ENCODE measurements at regions not wholly inside any gene's neighbourhood (a gene's known extent, or its start where the extent isn't known, plus 50 kb on each side); places are given as distances from the start of the nearest gene placed in this dataset.

DNA sequence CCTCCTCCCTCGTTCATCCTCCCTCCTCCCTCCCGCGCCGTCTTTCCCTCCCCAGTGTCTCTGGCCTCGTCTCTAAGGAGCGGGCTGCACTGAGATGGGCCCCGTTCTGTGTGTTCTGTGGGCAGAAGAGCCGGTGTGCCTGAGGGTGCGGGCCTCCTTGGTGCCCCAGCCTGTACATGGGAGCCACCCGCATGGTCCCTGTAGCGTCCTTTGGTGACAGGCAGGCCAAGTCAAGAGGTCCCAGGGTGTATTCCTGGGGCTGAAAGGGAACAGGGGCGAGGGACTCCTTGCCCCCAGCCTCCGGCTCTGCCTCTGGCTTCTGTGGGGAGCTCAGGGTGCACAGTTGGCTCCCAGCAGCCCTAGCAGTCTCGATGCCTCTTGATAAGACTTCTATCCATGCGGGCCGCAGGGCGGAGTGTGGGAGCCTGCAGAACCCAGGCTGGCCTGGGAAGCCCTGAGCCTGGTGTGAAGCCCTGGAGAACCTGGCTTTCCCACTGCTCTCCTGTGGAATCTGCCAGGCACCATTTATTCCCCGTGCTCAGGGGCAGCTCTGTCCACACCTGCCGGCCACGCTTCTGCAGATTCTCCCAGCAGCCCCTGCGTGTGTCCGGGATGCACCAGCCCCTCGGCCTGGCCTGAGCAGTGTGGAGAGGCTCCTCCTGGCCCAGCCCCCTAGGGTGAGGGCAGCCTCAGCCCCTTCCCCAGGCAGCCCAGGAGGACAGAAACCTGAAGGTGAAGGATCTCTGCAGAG, 181.3 kb downstream of the KIF26A start:
- no peak for DNase-seq (ENCODE audit: low spot score)

DNA sequence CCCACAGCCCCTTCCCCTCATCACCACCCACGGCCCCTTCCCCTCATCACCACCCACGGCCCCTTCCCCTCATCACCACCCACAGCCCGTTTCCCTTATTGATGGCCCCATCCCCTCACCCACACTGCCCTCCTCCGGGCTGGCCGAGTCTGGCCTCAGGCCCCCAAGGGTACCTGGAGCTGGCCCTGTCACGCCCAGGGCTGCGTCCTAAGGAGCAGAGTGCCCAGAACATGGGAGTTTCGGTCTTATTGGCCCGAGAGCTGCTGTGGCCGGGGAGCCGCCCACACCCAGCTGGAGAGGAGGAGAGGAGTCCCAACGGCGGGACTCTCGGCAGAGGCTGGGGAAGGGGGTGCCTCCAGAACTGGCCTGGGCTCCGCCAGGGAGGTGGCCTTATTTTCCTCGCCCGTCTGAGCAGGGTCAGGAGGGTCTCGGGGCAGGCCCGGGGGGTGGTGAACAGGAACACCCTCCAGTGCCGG, 182.3 kb downstream of the KIF26A start:
- DNase-seq (ENCODE audit: low spot score): no peak

DNA sequence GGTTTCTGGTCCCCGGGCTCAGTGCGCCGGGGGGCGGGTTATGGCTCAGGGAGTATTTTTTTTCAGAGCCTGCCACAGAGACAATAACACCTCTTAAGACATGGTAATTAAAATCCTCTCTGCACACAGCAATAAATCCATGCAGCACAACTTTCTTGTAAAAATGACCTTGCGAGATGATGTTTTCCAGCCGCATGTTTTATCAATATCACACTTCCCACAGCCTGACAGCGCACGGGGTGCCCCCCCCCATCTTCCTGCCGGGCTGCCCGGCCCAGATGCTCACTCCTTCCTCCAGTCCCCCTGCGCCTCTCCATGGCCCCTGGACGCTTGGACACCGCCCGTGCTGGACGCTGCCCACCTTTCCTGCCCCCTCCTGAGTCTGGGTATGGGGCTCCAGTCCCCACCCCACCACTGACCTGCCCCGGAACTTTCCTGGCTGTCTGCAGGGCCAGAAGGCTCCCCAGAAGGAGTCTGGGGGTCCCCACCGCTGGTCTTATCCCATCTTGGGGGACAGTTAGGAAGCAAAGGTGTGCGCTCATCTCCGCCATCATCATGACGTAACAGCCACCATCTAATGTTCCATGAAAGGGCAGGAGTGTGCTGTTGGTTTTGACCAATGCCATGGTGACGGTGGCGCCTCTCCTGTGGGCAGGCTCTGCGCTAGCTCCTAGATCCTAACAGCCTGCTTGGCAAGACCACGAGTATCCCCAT, 182.9 kb downstream of the KIF26A start:
- no peak for DNase-seq (ENCODE audit: low spot score)

DNA sequence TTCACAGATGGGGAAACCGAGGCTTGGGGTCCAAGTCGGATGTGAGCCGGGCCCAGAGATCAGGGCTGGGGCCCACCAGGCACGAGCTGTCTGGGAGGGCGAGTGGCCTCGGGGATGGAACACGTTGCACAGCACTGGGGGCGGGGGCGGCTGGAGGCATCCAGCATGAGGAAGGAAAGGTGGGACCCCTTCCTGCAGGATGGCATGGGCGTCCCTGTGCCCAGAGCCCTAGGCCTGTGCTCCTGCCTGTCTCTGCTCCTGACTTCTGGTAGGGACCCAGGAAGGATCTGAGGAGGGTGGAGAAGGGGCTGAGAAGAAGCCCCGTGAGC, 183.4 kb downstream of the KIF26A start:
- no peak for DNase-seq (ENCODE audit: low spot score)

DNA sequence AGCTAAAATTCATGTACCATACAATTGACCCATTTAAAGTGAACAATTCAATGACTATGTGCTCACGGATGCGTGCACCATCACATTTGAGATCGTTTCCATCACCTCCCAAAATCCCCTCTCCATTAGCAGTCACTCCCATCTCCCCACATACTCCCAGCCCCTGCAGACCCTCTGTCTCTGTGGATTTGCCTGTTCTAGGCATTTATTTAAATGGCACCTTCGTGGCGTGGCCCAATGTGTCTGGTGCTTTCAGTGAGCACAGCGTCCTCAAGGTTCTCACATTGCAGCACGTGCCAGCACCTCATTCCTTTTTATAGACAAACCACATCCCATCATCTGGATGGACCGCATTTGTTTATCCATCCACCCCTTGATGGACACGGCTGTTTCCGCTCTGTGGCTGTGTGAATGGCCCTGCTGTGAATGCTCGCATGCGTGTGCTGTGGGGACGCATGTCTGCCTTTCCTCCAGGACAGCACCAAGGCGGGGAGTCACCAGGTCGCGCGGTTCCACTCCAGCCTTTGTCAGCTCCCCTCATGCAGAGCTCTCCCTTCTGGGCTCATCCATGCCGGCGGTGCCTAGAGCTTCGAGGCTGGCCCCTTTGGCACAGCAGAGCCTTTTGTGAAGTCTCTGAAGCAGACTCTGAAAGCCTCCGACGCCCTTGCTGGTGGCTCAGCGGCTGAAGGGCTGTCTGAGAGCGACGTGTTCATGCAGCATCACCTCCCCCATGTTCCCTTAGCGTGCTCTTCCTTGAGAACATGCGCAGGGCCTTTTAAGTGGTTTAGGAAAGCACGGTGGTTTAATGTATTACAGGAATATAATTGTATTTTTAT, 184.4 kb downstream of the KIF26A start:
- no peak for DNase-seq (ENCODE audit: low spot score)

DNA sequence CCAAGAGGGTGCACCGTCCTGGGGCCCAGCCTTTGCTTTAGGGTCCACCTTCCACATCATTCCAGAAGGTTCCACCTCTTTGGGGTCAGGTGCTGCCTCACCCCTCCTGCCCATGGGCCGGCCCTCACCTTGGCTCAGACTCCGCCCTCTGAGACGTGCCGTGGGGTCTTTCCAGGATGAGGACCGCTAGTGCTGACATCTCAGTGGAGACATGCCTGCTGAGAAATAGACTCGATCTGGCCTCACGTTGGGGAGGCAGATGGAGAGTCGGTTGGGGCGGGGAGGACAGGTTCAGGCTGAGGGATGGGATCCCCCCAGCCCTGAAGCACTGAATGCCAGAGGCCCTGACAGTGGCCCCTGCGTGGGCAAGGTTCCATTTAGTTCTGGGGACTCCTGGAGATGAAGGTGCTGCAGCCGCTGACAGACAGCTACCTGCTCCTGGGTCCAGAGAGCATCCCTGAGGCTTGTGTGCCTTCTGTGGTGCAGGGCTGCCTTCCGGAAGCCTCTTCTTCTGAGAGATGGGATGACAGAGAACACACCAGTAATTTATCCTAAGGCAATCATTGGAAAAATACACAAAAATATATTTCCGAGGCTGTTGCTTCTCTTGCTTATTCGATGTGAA, 185.3 kb downstream of the KIF26A start:
- DNase-seq (ENCODE audit: low spot score): no peak

DNA sequence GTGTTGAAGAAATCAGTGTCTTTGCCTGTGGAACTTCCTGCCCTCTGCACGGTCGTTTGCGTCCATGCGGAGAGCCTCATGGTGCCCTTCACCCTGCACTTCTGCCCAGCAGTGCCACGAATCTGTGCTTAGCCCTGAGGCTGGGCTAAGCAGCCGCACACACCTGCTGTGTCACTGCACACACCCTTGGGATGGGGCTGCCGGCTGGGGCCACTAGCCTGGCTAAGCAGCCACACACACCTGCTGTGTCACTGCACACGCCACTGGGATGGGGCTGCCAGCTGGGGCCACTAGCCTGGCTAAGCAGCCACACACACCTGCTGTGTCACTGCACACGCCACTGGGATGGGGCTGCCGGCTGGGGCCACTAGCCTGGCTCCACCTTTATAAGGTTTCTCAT, 188.5 kb downstream of the KIF26A start:
- no peak for DNase-seq (ENCODE audit: low spot score)

DNA sequence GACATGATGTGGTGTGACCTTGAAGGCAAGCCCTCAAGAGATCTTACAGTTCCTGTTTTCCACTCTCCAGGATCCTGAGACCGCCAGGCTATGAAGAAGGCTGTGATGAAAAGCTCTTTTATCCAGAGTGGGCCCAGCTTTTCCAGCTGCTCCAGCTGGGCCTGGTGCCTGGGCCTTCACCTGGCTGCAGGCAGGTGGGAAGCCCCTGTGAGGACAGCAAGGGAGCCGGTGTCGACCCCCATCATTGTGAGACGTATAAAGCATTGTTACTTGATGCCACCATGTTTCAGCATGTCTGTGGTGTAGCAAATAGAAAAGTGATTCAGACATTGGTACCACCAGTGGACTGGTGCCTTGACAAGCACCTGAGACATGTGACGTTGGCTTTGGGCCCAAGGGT, 190.2 kb downstream of the KIF26A start:
- no peak for DNase-seq (ENCODE audit: low spot score)

DNA sequence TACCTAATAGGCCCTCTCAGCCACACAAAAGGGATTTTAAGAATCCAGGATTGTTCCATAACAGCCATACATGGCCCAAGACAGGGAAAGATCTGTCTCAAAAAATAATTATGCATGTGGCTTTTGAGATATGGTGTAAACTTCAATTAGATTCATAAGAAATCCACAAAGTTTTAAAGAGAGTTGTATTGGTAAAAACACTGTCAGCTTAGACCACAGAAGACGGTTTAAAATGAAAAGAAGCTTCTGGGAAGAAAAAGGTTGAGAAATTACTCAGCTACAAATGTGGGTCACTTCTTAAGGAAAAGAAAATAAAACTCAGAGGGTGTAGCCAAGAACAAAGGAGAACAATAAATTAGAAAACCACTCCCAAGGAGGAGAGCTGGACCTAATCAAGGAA, 191.4 kb downstream of the KIF26A start:
- no peak for DNase-seq (ENCODE audit: low spot score)

DNA sequence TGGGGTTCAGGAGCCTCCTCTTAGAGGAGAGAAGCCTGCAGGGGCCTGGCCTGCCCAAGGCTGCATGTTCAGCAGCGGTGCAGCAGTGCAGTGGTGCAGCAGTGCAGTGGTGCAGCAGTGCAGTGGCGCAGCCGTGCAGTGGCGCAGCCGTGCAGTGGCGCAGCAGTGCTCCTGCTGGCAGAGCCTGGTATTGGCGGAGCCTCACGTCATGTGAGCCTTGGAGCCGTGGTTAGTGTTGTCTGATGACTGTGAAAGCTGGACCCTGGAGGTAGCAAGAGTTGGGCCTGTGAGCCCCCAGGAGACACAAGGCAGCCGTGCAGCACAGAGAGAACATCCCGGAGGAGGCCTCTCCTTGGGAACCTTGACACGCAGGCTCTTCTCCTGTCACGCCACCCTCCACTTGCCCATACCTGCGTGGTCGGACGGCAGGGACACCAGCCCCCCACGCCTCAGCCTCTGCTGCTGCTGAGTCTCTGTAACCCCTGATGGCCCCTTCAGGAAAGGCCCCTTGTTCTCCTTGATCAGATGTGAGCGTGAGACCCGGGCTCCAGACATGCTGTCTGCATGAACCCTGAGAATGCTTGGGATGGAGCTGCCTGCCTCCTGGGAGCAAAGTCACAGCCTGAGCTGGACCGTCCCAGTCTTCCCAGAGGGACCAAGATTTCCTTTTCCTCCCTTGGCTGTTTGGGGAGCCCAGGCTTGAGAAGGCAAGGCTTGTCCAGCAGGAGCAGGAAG, 193.7 kb downstream of the KIF26A start:
- no peak for DNase-seq (ENCODE audit: low spot score)

DNA sequence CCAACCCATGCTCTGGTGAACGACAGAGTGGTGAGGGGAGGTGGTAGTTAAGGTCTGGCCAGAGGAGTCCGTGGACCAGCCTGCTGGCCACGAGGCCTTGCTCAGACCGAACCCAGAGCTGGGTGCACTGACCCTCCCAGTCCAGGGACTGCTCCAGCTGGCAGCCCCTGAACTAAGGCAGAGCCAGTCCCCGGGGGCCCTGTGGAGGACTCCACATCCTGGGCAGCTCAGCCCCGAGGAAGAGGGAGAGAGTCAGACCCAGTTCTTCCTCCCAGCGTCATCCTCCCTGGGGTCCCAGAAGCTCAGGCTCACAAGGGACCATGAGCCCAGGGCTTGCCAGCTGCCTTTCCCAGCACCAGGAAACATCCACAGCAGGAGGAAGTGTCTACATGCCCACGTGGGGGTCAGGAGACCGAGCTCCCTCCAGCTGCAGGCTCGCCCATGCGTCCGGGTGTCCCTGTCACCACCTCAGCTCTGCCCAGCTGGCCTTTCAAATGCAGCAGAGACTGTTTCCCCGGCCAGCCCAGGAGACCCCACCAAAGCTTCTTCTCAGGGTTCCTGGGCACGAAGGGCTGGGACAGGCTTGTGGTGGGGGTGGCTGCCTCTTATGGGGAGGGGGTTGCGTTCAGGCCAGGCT, 194.4 kb downstream of the KIF26A start:
- DNase-seq (ENCODE audit: low spot score): no peak

DNA sequence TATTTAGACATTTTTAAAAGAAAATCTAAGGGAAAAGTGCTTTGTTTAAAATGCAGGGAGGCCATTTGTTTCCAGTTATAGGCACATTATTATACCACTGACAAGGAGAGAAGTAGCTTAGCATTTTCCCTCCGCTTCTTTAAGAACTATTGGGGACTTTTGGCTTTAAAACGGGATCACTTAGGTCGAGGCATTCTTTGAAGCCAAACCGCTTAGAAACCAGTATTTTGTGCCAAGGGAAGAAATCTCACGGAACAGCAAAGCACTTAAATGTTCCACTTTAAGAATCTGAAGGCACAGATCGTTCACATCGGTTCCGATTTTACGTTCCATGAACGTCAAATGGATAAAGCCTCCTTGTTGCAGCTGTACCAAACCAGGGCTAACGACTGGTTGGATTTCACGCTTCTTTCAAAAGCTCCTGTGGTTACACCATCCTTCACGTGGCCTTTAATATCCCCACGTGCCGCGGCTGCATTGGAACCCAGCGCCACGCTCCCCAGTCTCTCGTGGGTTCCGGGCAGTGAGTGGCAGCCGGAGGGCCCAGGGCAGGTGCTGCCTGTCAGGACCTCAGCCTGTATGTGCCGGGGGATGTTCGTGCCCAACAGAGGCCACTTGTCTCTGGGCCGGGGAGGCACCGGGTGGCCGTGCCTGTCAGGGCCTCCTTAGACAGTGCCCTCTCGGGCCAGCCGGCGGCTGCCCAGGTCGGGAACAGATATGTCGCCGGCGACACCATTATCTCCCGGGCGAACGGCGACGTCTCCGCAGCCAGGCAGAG, 195.4 kb downstream of the KIF26A start:
- DNase-seq (ENCODE audit: low spot score): no peak

DNA sequence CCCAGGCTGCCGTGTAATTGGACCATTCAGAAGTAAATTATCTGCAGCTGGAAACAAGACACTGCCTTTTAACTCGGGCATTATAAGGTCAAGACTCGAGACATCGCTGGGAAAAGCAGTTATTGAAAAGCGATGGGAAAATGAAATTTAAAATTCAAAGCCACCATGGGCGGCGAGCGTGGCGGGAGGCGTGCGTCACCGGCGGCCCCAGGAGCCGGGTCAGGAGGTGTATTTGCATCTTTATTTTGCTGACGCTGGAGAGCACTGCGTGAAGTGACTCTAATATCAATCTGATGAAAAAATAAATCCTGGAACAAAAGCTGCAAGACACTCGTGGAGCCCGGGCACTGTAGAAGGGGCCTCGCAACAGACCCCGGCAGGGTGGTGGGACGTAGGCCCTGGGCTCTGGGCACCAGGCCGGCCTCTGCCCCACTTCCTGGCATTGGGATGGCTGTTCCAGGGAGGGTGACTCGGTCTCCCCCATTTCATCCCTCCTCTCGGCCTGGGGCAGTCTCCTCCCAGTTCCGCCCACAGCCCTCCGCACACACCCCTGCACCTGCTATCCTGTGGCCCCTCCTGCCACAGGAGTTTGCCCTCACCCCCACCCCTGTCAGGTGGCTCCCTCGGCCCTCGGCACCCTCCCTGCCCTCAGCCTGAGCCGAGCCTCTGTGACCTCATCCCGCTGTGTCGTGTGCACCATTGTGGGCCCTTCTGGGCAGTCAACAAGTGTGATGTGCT, 196.2 kb downstream of the KIF26A start:
- no peak for DNase-seq (ENCODE audit: low spot score)

DNA sequence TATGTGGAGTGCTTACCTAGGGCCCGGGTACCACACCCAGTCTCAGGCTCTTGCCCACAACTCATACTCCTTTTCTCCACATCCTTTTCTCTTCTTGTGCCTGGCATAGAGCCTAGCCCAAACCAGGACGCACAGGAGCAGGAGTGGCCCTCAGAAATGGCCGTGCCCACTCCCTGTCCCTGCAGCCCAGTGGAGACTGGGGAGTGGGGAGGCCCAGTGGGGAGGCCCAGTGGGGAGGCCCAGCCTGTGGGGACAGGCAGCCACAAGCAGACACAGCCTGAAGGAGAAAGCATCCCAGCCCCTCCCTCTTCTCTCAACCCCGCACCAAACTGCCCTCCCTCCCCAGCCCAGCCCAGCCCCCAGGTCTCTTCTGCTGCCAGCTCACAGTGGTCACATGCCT, 196.8 kb downstream of the KIF26A start:
- no peak for DNase-seq (ENCODE audit: low spot score)

DNA sequence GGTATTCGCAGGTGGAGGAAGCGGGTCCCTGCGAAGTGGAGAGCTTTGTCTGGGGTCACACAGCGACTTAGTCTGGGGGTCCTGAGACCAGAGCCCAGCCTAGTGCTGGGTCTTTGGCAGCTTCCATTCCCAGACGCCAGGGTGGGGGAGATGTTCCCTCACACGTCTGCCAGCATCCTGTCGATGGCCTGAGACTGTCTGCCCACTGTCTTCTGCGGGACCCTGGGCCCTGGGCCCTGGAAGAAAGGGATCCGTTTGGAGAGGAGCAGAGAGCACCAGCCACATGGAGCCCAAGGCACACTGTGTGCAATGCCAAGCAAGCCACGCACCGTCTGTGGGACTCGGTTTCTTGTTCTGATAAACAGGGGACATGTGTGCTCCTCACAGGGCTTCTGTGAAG, 197.2 kb downstream of the KIF26A start:
- no peak for DNase-seq (ENCODE audit: low spot score)

DNA sequence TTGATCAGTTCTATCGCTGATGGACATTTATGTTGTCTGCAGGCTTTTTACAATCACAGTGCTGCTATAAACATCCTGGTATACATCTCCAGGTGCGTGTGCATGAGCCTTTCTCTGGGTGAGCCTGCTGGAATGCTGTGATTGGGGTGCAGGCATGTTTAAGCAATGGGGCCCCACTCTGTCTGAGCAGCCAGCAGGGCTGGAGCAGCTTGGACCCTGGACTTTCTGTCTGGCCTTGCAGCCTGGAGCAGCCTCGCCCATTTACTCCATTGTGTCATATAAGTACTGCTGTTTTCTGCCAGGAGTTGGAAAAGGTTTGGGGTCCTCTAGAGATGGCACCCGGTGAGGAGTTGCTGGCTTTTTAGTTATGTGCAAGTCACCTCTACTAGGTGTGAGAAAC, 199.0 kb downstream of the KIF26A start:
- no peak for DNase-seq (ENCODE audit: low spot score)

DNA sequence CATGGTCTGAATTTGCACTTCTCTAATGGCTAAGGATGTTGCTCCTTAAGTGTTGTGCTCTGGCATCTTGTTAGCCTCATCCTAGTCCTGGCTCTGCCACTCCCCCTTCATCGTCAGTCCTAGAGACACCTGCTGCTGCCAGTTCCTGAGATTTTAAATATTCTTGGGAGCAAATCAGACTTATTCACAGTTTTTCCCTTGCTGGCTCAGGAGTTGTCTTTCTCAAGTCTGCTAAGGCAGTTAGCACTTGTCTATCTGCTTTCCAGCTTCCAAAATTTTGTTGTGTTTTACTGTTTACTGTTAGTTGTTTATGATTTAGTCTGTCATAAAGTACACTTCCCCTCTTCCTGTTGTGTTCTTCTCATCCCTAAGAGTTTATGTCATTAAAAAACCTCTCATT, 201.0 kb downstream of the KIF26A start:
- no peak for DNase-seq (ENCODE audit: low spot score)

DNA sequence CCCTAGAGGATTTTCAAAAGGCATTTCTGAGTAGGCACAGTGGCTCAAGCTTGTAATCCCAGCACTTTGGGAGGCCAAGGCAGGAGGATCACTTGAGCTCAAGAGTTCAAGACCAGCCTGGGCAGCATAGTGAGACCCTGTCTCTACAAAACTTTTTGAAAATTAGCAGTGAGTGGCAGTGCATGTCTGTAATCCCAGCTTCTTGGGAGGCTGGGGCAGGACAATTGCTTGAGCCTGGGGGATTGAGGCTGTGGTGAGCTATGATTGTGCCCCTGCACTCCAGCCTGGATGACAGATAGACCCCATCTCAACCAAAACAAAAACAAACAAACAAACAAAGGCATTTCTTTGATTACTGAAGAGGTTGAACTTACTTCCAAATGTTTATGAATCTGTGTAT, 201.4 kb downstream of the KIF26A start:
- no peak for DNase-seq (ENCODE audit: low spot score)

DNA sequence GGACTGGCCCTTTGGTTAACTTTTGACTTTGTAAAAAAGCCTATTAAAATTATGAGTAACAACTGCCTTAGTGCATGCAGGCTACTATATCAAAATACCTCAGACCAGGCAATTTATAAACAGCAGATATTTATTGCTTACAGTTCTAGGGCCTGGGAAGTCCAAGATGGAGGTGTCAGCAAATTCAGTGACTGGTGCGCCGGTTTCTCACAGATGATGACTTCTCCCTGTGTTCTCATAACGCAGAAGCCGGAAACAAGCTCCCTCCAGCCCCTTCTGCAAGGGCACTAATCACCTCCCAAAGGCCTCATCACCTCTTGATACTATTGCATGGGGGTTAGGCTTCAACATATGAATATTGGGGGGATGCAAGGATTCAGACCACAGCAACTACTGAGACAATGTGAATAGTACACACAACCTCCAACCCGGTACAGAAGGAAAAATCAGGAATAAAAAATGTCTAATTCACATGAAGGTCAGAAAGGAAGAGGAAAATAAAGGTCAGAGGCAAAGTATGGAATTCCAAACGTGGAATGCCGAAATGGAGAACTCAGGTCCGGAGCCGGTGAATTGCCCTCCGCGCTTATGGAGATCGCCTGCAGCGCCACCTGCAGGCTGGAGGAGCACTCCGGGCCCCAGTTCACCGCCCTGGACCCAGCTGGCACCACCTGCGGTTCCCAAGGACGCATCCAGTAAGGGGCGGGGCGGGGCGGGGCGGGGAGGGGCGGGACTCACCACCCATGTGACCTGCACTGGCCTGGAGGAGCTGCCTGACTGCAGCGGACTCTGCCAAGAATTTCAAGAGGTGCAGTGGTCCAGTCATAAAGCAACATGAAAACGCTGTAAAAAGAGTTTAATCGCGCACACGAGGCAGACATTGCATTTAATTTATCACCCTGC, 203.4 kb downstream of the KIF26A start:
- DNase-seq (ENCODE audit: low spot score): peak; percentile 93
